GM23248 (cell line): ENCODE measurements at regions not wholly inside any gene's neighbourhood (a gene's known extent, or its start where the extent isn't known, plus 50 kb on each side); places are given as distances from the start of the nearest gene placed in this dataset.

ENCODE experiments used
- EZH2 ChIP-seq: fragments of 200-600 bp; sonication (generic); IDR thresholded peaks from 2 replicates; pipeline ENCODE4 v1.6.1; 2018; ENCODE audit warnings: antibody characterized with exemption, mild to moderate bottlenecking; ENCODE audit not compliant: insufficient read depth, poor library complexity, severe bottlenecking
- EZH2phosphoT487 ChIP-seq: fragments of 200-600 bp; sonication (generic); IDR thresholded peaks from 2 replicates; pipeline ENCODE4 v1.6.1; 2018; ENCODE audit warnings: antibody characterized with exemption, moderate library complexity, mild to moderate bottlenecking, low read depth; ENCODE audit not compliant: insufficient read depth

- no peak for TF ChIP-seq EZH2
- TF ChIP-seq EZH2phosphoT487: no peak
Observed at GRCh38 chr20:22474224-22474623, 110.1 kb downstream of the FOXA2 start.
